Loucy (cell line): ENCODE measurements at regions not wholly inside any gene's neighbourhood (a gene's known extent, or its start where the extent isn't known, plus 50 kb on each side); places are given as distances from the start of the nearest gene placed in this dataset.

Source experiments
- H2AFZ ChIP-seq: fragments of 200-600 bp; sonication (generic); 2 replicates; pipeline ENCODE4 v1.6.0; 2016; ENCODE audit warnings: antibody characterized with exemption, mild to moderate bottlenecking, low read length, moderate library complexity
- H3F3A ChIP-seq: fragments of 200-600 bp; 2 replicates; pipeline ENCODE4 v1.6.0; 2016; ENCODE audit warnings: antibody characterized with exemption, low read depth, mild to moderate bottlenecking
- H3K27me3 ChIP-seq: fragments of 200-600 bp; sonication (generic); 2 replicates; pipeline ENCODE4 v1.6.1; 2014; ENCODE audit warnings: low read length, mild to moderate bottlenecking; ENCODE audit not compliant: insufficient read depth, poor library complexity, severe bottlenecking
- H3K36me3 ChIP-seq: fragments of 200-600 bp; sonication (generic); 2 replicates; pipeline ENCODE4 v1.6.1; 2016; ENCODE audit warnings: low read length; ENCODE audit not compliant: insufficient read depth
- H3K4me1 ChIP-seq: fragments of 200-600 bp; sonication (generic); 2 replicates; pipeline ENCODE4 v1.5.1; 2014; ENCODE audit warnings: low read length, mild to moderate bottlenecking; ENCODE audit not compliant: insufficient read depth, poor library complexity, severe bottlenecking
- H3K4me2 ChIP-seq: fragments of 200-600 bp; sonication (generic); 2 replicates; pipeline ENCODE4 v1.6.0; 2014; ENCODE audit warnings: antibody characterized with exemption, low read length, low read depth, mild to moderate bottlenecking; ENCODE audit not compliant: poor library complexity, severe bottlenecking
- H3K4me3 ChIP-seq: fragments of 200-600 bp; sonication (generic); 2 replicates; pipeline ENCODE4 v1.5.1; 2014; ENCODE audit warnings: low read length, mild to moderate bottlenecking, mixed read lengths; ENCODE audit not compliant: poor library complexity, severe bottlenecking
- H3K79me2 ChIP-seq: fragments of 200-600 bp; sonication (generic); 2 replicates; pipeline ENCODE4 v1.6.1; 2014; ENCODE audit warnings: low read length; ENCODE audit not compliant: insufficient read depth
- H3K9ac ChIP-seq: fragments of 200-600 bp; sonication (generic); 2 replicates; pipeline ENCODE4 v1.6.0; 2014; ENCODE audit warnings: mild to moderate bottlenecking, low read depth, low read length, moderate library complexity; ENCODE audit not compliant: poor library complexity, severe bottlenecking
- H3K9me2 ChIP-seq: fragments of 200-600 bp; sonication (generic); replicated peaks from 2 replicates; pipeline ENCODE4 v1.6.1; 2016; ENCODE audit warnings: low read depth, low read length, mixed read lengths
- H3K9me3 ChIP-seq: fragments of 200-600 bp; sonication (generic); 2 replicates; pipeline ENCODE4 v1.6.1; 2014; ENCODE audit warnings: mild to moderate bottlenecking, antibody characterized with exemption, low read length, low read depth; ENCODE audit not compliant: insufficient read depth
- H4K20me1 ChIP-seq: fragments of 200-600 bp; sonication (generic); 2 replicates; pipeline ENCODE4 v1.6.0; 2014; ENCODE audit warnings: antibody characterized with exemption, low read length, mild to moderate bottlenecking; ENCODE audit not compliant: insufficient read depth, poor library complexity, severe bottlenecking
- EZH2phosphoT487 ChIP-seq: fragments of 200-600 bp; IDR thresholded peaks from 2 replicates; pipeline ENCODE4 v1.6.1; 2018; ENCODE audit warnings: antibody characterized with exemption, mild to moderate bottlenecking, moderate library complexity, borderline replicate concordance
- TF ChIP-seq, protein P1 (sequence below): fragments of 200-600 bp; sonication (generic); conservative IDR thresholded peaks from 2 replicates; pipeline ENCODE4 v1.5.1; 2014; ENCODE audit warnings: mild to moderate bottlenecking, antibody characterized with exemption, low read length

DNA sequence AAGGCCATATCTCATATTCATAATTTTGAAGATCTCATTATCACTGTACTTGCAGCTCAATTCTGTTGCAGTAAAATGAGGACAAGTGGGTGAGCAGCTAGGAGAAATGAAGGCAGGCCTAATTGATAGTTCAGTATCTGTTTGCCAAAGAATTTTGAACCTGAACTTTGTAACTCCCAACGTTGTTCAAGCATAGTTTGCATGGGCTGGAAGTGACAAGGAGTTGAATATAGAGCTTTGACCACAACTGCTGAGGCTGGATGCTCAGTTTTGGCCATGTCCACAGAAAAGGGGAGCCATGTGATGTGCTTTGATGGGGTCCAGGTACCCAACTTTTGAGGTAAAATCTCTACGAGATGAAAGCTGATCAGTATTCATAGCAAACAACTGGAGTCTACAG lies 177.5 kb downstream of the NXNL2 start:
- Histone ChIP-seq H3K36me3 (no peaks in the 10 kb centered on the region), H3K79me2 (no peaks in the 10 kb centered on the region), H3K4me2 (no peak overlapping the region), H2AFZ (no peak overlapping the region), H3K4me3 (no peak overlapping the region), H3K9me3 (no peaks in the 10 kb centered on the region; the same call in 1 of the 2 replicates), H3K4me1 (no peaks in the 10 kb centered on the region), H3K27me3 (no peaks in the 10 kb centered on the region), H3K9ac (no peak overlapping the region), H4K20me1 (no peaks in the 10 kb centered on the region), H3F3A (no peaks in the 10 kb centered on the region), H3K9me2 (no peaks in the 10 kb centered on the region)
- TF ChIP-seq EZH2phosphoT487 = no peak
- TF ChIP-seq, protein P1, sequence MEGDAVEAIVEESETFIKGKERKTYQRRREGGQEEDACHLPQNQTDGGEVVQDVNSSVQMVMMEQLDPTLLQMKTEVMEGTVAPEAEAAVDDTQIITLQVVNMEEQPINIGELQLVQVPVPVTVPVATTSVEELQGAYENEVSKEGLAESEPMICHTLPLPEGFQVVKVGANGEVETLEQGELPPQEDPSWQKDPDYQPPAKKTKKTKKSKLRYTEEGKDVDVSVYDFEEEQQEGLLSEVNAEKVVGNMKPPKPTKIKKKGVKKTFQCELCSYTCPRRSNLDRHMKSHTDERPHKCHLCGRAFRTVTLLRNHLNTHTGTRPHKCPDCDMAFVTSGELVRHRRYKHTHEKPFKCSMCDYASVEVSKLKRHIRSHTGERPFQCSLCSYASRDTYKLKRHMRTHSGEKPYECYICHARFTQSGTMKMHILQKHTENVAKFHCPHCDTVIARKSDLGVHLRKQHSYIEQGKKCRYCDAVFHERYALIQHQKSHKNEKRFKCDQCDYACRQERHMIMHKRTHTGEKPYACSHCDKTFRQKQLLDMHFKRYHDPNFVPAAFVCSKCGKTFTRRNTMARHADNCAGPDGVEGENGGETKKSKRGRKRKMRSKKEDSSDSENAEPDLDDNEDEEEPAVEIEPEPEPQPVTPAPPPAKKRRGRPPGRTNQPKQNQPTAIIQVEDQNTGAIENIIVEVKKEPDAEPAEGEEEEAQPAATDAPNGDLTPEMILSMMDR = no peak

DNA sequence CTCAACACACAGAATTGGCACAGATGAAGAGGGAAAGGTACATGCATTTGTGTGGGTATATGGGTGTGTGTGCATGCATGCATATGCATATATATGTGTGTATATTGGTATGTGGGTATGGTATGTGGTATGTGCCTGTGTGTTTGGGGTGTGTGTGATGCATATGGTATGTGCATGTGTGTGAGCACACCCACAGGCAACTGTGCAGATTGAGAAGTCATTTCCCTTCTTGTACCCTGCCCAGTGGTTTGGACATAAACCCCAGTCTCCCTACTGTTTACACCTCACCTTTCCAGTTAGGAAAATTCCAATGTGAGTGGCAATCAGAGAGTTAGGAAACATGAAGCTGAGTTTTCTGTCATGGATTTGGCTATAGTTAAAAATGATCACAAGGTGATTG lies 178.0 kb downstream of the NXNL2 start:
- no peaks in the 10 kb centered on the region; the same call in 1 of the 2 replicates for H3K9me3 ChIP-seq
- no peak overlapping the region for H3K4me3 ChIP-seq
- TF ChIP-seq EZH2phosphoT487 = no peak
- TF ChIP-seq, protein P1 = no peak
- H3K9ac ChIP-seq = no peak overlapping the region
- no peaks in the 10 kb centered on the region for H4K20me1 ChIP-seq
- no peaks in the 10 kb centered on the region for H3F3A ChIP-seq
- H3K79me2 ChIP-seq = no peaks in the 10 kb centered on the region
- no peaks in the 10 kb centered on the region for H3K36me3 ChIP-seq
- H3K9me2 ChIP-seq = no peaks in the 10 kb centered on the region
- H3K27me3 ChIP-seq = no peaks in the 10 kb centered on the region
- no peak overlapping the region for H2AFZ ChIP-seq
- no peaks in the 10 kb centered on the region for H3K4me1 ChIP-seq
- H3K4me2 ChIP-seq = no peak overlapping the region

DNA sequence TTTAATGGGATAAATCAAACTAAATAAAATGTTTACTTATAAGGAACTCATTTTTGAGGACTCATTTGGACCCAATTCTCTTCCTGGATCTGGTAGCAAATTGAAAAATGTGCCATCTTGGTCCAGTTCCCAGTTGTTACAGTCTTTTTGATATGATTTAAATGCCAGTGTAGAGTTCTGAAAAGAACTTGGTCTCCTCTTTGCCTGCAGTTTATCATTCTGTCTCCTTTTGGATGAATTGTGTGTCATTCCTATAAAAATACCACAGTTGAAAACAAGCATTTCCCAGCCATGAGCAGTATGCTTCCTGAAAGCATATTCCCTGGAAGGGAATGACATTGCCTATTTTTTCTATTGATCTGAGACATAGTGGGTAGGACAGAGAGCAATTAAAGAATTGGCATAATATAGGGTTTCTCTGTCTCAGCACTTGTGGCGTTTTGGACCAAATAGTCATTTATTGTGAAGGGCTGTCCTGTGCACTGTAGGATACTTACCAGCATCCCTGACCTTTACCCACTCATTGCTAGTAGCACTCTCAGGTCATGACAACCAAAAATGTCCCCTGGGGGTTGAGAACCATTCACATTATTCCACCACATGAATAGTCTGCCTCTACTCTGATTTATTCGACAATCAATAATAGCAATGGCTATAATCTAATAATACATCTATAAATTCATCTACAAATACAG lies 181.8 kb downstream of the NXNL2 start:
- Histone ChIP-seq H4K20me1 (no peaks in the 10 kb centered on the region), H2AFZ (no peak overlapping the region), H3K9me2 (no peaks in the 10 kb centered on the region), H3K4me1 (no peaks in the 10 kb centered on the region), H3K9me3 (no peaks in the 10 kb centered on the region; the same call in 1 of the 2 replicates), H3K4me3 (no peak overlapping the region), H3K36me3 (no peaks in the 10 kb centered on the region), H3K27me3 (no peaks in the 10 kb centered on the region), H3F3A (no peaks in the 10 kb centered on the region), H3K79me2 (no peaks in the 10 kb centered on the region), H3K9ac (no peak overlapping the region), H3K4me2 (no peak overlapping the region)
- TF ChIP-seq EZH2phosphoT487 = no peak
- TF ChIP-seq, protein P1 = no peak
